A172 (cell line): ENCODE measurements at regions not wholly inside any gene's neighbourhood (a gene's known extent, or its start where the extent isn't known, plus 50 kb on each side); places are given as distances from the start of the nearest gene placed in this dataset.
"Not testable (repeated sequence)": the region's sequence is repeated elsewhere in the genome, so short reads cannot be mapped to it uniquely, and the experiment has no call there.

Experiments used
- DNase-seq: peaks from one replicate; pipeline ENCODE4 v3.0.0-alpha.2; 2015; ENCODE audit warnings: low spot score

GRCh38 chr21:23026878-23027277, 2028.7 kb downstream of the NCAM2 start:
- no peak for DNase-seq

DNA sequence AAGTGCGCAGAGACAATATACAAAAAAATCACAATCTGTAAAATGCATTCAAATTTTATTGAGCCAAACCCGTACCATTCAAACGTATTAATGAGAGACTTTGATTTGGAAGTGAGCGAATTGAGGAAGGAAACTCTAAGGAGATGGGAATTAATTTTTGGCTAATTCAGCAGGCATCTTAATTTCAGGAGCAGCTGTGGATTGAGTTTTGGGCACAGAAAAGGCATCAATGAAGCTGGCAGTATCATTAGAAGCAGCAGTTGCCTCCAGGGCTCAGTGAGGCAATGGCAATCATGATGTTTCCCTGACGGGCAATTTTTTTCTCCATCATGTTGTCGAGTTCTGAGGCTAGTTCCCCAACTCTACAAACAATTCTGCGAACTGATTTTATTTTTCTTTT, 2041.6 kb downstream of the NCAM2 start:
- DNase-seq, result no peak

GRCh38 chr21:23045955-23046354, 2047.7 kb downstream of the NCAM2 start:
- no peak for DNase-seq

GRCh38 chr21:23067672-23068071, 2069.5 kb downstream of the NCAM2 start:
- no peak for DNase-seq

DNA sequence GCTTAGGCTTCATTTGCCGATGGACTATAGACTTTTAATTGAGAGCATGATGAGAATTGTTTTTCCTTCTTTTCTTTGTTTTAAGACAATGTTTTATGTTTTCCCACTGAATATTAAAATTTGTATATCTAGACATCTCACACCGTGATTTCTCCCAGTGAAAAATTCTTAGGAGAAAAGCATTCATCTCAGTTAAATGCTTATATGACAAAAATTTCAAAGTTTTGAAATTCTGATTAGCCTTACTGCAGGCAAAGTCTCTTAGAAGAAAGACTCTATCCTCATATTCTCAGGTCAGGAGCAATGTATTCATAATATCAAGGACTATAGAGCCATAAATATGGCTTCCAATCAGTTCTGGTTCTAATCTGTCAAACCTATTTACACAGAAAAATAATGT, 2085.0 kb downstream of the NCAM2 start:
- no peak for DNase-seq

DNA sequence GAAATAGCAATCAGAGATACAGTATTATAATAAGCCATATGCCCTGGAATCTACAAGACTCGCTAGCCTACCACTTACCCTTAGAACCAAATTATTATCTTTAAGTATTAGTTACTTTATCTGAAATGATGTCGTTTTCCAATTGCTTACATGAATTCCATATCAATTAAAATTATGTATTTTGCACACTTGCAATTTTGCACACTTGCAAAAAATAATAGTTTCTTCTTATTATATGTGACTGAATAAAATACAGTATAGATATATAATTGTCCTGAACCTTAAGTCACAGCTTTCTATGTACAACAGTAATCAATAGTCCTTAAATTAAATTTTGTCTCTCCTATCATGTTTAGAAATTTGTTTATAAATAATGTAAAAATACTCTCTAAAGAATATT, 2095.1 kb downstream of the NCAM2 start:
- DNase-seq, result no peak

DNA sequence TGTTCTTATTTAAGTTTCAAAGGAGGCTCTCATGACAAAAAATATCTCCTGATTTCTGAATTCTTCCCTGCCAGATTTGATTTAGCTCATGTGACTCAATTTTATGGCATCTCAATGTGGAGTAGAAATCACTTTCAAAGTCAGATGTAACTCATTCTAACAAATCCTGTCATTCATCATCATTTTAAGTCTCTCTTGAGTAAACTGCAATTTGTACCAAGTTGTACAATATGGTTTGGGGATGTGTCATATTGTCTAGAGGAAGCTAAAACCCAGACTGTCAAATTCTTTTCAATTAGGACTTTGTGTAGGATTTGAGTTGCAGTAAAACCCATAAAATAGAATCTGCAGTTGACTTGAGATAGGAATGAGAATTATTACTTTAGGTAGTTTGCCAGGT, 2101.0 kb downstream of the NCAM2 start:
- DNase-seq, result no peak

DNA sequence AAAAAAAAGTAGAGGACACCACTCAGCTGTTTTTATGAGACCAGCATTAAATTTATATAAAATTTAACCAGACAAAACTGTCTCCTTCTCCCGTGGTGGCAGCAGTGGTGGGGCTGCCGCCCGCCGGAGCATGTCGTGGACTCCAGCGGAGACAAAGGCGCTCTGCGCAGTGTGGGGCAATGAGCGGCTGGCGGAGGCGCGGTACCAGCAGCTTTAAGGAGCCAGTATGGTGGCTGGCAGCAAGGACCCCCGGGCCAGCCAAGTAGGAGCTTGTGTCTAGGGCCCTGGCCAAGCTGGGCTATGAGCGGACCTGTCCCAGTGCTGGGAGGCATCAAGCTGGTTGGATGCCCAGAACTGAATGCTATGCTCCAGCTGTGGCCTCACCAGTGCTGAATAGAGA, 2102.9 kb downstream of the NCAM2 start:
- no peak for DNase-seq

DNA sequence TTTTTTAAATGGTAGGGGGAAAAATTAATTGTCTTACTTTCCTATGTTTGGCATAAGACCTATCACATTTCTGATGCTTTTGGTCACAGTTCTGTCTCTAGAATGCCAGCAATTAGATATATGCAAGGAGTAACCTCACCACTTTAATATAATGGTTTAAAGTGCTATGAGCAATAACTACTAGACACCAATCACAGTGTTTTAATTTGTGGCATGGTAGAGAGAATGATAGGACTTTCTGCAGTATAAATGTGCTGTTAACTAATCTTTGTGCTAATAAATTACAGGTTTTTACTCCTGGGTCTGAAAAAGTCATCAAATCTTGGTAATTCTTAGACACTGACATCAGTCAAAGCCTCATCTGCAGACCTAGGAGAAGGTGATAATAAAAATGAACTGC, 2110.3 kb downstream of the NCAM2 start:
- DNase-seq, result no peak

DNA sequence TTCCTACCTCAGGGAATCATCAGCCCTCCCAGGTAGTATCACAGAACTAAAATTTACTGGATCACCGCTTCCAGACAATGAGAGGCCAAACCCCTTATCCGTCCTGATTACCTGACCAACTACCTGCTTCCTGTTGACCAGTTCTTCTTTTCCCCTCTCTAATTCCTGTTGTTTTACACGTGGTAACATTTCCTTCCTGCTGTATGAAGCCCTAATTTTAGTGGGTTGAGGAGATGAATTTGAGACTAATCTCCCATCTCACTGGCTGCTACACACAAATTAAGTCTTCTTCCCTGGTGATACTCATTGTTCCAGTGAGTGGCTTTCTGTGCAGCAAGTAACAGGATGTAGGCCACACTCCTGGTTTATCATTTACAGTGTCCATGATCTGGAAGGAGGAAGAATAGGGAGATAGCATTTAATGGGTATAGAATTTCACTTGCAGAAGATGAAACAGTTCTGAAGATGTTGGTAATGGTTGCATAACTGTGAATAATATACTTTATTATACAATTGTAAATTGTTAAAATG, 2112.9 kb downstream of the NCAM2 start:
- DNase-seq, result no peak

GRCh38 chr21:23119491-23119890, 2121.3 kb downstream of the NCAM2 start:
- DNase-seq, result no peak

- no peak for DNase-seq
These were observed 2129.8 kb downstream of the NCAM2 start for GRCh38 chr21:23127973-23128372.

GRCh38 chr21:23130308-23130707, 2132.1 kb downstream of the NCAM2 start:
- DNase-seq, result no peak

GRCh38 chr21:23131177-23131576, 2133.0 kb downstream of the NCAM2 start:
- no peak for DNase-seq

DNA sequence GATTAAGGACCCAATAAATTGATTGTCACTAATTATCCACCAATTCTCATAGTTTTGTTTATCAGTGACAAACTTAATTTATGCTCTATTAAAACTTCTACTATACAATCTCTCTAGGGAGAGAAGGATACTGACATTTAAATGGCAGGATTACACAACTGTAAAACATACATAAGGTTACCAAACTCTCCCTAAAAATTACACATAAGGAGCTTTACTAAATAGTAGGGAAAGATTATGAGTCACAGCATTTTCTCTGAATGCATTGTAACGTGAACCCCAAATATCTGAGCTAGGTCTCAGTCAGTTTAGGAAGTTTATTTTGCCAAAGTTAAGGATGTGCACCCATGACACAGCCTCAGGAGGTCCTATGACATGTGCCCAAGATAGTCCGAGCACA, 2140.6 kb downstream of the NCAM2 start:
- DNase-seq, result no peak

- DNase-seq, result no peak
These were observed 2153.9 kb downstream of the NCAM2 start for GRCh38 chr21:23152130-23152529.

- DNase-seq, result not testable (repeated sequence)
These were observed 2155.6 kb downstream of the NCAM2 start for GRCh38 chr21:23153842-23154241.

DNA sequence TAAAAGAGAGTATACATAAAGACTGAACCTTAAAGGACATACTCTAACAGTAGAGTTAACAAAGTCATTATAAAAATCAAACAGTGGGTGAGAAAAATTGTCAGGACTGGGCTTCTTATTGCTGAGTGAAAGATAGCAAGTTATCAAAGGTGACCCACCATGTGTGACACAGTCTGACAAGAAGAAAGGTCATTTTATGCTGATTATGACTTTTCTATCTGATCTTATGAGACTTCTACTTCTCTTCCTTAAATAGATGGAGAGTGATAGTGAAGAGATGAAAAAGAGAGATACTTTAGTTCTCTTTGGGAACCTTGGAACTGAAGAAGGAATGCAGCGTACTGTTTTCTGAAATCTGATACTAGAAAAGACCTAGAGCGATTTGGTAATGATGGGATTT, 2157.1 kb downstream of the NCAM2 start:
- no peak for DNase-seq

GRCh38 chr21:23160914-23161313, 2162.7 kb downstream of the NCAM2 start:
- DNase-seq, result no peak

- no peak for DNase-seq
These were observed 2164.2 kb downstream of the NCAM2 start for GRCh38 chr21:23162198-23162946.
